Activated CD8-positive, alpha-beta T cell treated with anti-CD3 and anti-CD28 coated beads, Interleukin-2, amount 10 ng/mL, durations not matched to agents 7 days and 5 days (primary cell): ENCODE measurements at regions not wholly inside any gene's neighbourhood (a gene's known extent, or its start where the extent isn't known, plus 50 kb on each side); places are given as distances from the start of the nearest gene placed in this dataset.

Experiments used
- ATAC-seq: fragments of 150-1000 bp; cut with Tn5 transposase; one replicate; pipeline ENCODE4 v1.10.0; 2021; ENCODE audit warnings: moderate library complexity
- CTCF ChIA-PET: fragments of 350-600 bp; sonication (Branson Sonifier 250); formaldehyde crosslinking; loops from one replicate; lab custom pipeline; 2021; ENCODE audit warnings: antibody characterized with exemption; lab: Charles Lee
- POLR2A ChIA-PET: fragments of 350-600 bp; sonication (Branson Sonifier 250); formaldehyde crosslinking; loops from one replicate; lab custom pipeline; 2021; ENCODE audit warnings: antibody characterized with exemption; lab: Charles Lee
- DNase-seq: peaks from one replicate; pipeline ENCODE4 v3.0.0-alpha.2; 2020
- H3K27ac Mint-ChIP-seq: one replicate; pipeline ENCODE4 v1.8.0; 2021; ENCODE audit warnings: mild to moderate bottlenecking, mixed read lengths
- H3K27me3 Mint-ChIP-seq: one replicate; pipeline ENCODE4 v1.8.0; 2021; ENCODE audit warnings: low read depth, mixed read lengths
- H3K36me3 Mint-ChIP-seq: one replicate; pipeline ENCODE4 v1.8.0; 2021; ENCODE audit warnings: low read depth, mixed read lengths
- H3K4me1 Mint-ChIP-seq: one replicate; pipeline ENCODE4 v1.8.0; 2021; ENCODE audit warnings: low read depth, mixed read lengths
- H3K4me3 Mint-ChIP-seq: one replicate; pipeline ENCODE4 v1.8.0; 2021; ENCODE audit warnings: mild to moderate bottlenecking, mixed read lengths
- H3K9me3 Mint-ChIP-seq: one replicate; pipeline ENCODE4 v1.8.0; 2022; ENCODE audit warnings: mixed read lengths; ENCODE audit not compliant: insufficient read depth

GRCh38 chr16:86134802-86135461 is 236.0 kb downstream of the IRF8 start:
- Mint-ChIP-seq H3K4me3 (no peak overlapping the region), H3K4me1 (no peaks in the 10 kb centered on the region), H3K36me3 (no peaks in the 10 kb centered on the region), H3K27ac (no peak overlapping the region), H3K27me3 (peaks cover 2% of the 10 kb centered on the region), H3K9me3 (no peaks in the 10 kb centered on the region)
- DNase-seq (no peak), ATAC-seq (no peak)
- POLR2A ChIA-PET: no interaction called here
- CTCF ChIA-PET: no interaction called here

GRCh38 chr16:86137359-86137758 is 238.4 kb downstream of the IRF8 start:
- Mint-ChIP-seq H3K36me3 (no peaks in the 10 kb centered on the region), H3K4me3 (no peak overlapping the region), H3K27me3 (peaks cover 4% of the 10 kb centered on the region), H3K4me1 (no peaks in the 10 kb centered on the region), H3K27ac (no peak overlapping the region), H3K9me3 (no peaks in the 10 kb centered on the region)
- DNase-seq (no peak), ATAC-seq (no peak)
- ChIA-PET POLR2A (no interaction called here), CTCF (no interaction called here)

- Mint-ChIP-seq H3K9me3 (no peaks in the 10 kb centered on the region), H3K27ac (no peak overlapping the region), H3K36me3 (no peaks in the 10 kb centered on the region), H3K27me3 (peaks cover 4% of the 10 kb centered on the region), H3K4me1 (no peaks in the 10 kb centered on the region), H3K4me3 (no peak overlapping the region)
- no peak for DNase-seq
- ATAC-seq: no peak
- ChIA-PET CTCF (no interaction called here), POLR2A (no interaction called here)
These were observed 239.4 kb downstream of the IRF8 start for GRCh38 chr16:86138121-86139085.

DNA sequence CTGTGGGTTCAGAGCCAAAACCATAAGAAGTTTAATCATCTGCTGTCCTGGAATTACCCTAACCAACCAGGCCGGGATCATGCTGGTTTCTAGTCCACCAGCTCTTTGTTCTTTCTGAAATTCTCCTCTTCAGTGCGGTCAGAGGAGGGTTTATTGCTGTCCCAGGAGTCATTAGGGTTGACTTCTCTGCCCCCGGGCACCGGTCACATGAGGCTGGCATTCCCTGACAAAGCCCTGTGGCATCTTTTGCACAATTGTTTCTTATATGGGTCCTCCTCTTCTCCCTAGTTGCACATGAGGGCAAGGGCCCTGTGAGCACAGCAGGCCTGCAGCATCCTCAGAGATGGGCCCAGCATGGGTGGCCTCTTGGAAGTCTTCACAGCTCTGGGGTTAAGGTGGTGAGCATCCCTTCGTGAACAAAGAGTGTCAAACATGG is 243.9 kb downstream of the IRF8 start:
- Mint-ChIP-seq H3K4me1 (no peaks in the 10 kb centered on the region), H3K36me3 (no peaks in the 10 kb centered on the region)
- no peak for ATAC-seq

DNA sequence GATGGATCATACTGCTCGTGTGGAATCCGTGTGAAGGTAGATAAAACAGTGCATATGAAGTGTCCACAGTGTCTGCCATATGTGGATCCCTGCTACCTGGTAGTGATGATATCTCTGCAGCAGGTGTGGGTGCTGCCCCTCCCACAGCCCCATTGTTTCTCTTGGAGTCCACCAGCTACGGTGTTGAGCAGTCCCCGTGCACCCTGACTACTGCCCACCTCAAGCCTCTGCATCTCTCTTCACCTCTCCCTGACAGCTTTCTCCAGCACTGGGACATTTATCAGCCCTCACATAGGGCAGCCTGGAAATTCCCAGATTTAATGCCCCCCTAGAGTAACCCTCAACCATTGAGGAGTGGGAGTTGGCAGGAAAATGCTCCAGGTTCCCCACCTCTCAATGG is 244.7 kb downstream of the IRF8 start:
- CTCF ChIA-PET: no interaction called here
- no peak for ATAC-seq

More for the DNA sequence above, 243.9 kb downstream of the IRF8 start:
- Mint-ChIP-seq H3K9me3 (no peaks in the 10 kb centered on the region), H3K27ac (no peak overlapping the region), H3K4me3 (no peak overlapping the region), H3K27me3 (peaks cover 7% of the 10 kb centered on the region)
- ChIA-PET CTCF (no interaction called here), POLR2A (no interaction called here)
- DNase-seq: no peak

GRCh38 chr16:86145669-86146068 is 246.7 kb downstream of the IRF8 start:
- ATAC-seq (no peak), DNase-seq (no peak)
- Mint-ChIP-seq H3K27me3 (peaks cover 7% of the 10 kb centered on the region), H3K36me3 (no peaks in the 10 kb centered on the region), H3K27ac (no peak overlapping the region), H3K9me3 (no peaks in the 10 kb centered on the region), H3K4me3 (no peak overlapping the region), H3K4me1 (no peaks in the 10 kb centered on the region)
- ChIA-PET POLR2A (no interaction called here), CTCF (no interaction called here)

More for the DNA sequence above, 244.7 kb downstream of the IRF8 start:
- Mint-ChIP-seq H3K27me3 (peaks cover 7% of the 10 kb centered on the region), H3K4me3 (no peak overlapping the region), H3K4me1 (no peaks in the 10 kb centered on the region), H3K9me3 (no peaks in the 10 kb centered on the region), H3K36me3 (no peaks in the 10 kb centered on the region), H3K27ac (no peak overlapping the region)
- POLR2A ChIA-PET: no interaction called here
- no peak for DNase-seq

- Mint-ChIP-seq H3K9me3 (no peaks in the 10 kb centered on the region), H3K4me3 (no peak overlapping the region), H3K27ac (no peak overlapping the region), H3K36me3 (no peaks in the 10 kb centered on the region), H3K27me3 (peaks cover 5% of the 10 kb centered on the region), H3K4me1 (no peaks in the 10 kb centered on the region)
- POLR2A ChIA-PET: no interaction called here
- ATAC-seq: no peak
- no peak for DNase-seq
- CTCF ChIA-PET: no interaction called here
These were observed 251.8 kb downstream of the IRF8 start for GRCh38 chr16:86150641-86151238.

DNA sequence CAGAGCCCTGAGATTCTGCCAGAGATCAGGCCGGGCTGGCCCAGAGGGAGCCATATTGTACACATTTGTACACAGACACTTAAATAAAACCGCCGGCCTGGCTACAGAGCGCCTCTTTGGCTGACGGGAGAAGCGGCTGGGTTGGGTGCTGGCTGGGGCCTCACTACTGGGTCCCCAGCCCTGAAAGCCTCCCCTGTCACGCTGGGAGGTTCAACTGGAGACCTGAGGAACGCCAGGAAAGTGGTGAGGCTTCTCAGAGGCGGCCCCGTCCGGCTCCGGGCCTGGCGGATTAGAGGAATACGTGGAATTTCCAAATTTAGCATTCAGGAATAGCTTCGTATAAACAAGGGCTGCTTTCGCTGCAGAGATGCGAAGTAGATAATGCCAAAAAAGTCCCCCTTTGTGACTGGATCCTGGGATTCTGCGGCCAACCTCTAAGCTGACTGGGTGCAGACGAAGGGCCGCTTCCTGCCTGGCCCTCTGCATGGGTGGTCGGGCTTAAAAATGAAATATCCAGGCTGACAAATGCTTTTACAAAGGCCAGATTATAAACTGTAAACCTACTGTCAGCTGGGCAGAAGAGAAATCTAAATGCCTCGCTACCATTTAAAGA is 252.4 kb downstream of the IRF8 start:
- H3K4me1 Mint-ChIP-seq: no peaks in the 10 kb centered on the region
- CTCF ChIA-PET: no interaction called here
- H3K36me3 Mint-ChIP-seq: no peaks in the 10 kb centered on the region
- no peak for DNase-seq
- H3K4me3 Mint-ChIP-seq: no peak overlapping the region
- H3K27ac Mint-ChIP-seq: no peak overlapping the region
- H3K9me3 Mint-ChIP-seq: no peaks in the 10 kb centered on the region
- ATAC-seq: no peak
- POLR2A ChIA-PET: no interaction called here
- H3K27me3 Mint-ChIP-seq: peaks cover 5% of the 10 kb centered on the region

DNA sequence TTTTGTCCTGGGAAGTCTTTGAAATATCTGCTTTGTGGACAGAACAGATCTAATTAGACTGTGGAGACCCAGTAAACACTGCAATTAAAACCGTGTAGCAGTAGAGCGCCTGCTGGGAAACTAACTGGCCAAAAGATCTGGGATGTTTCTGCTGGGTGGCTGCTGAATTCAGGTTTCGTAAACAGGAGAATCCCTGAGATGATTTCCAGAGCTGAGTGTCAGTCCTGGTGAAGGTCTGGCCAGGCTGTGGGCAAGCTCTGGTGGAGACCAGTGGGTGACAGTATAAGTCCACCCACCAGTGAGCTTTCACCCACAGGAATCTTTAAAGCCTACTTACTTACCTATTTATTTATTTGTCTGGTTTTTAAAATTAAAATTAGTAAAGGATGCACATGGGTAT is 257.2 kb downstream of the IRF8 start:
- Mint-ChIP-seq H3K27ac (no peak overlapping the region), H3K4me1 (peaks cover 4% of the 10 kb centered on the region), H3K36me3 (peaks cover 4% of the 10 kb centered on the region), H3K27me3 (peaks cover 5% of the 10 kb centered on the region), H3K9me3 (no peaks in the 10 kb centered on the region), H3K4me3 (no peak overlapping the region)
- CTCF ChIA-PET: no interaction called here
- ATAC-seq: no peak
- DNase-seq: no peak
- POLR2A ChIA-PET: no interaction called here

DNA sequence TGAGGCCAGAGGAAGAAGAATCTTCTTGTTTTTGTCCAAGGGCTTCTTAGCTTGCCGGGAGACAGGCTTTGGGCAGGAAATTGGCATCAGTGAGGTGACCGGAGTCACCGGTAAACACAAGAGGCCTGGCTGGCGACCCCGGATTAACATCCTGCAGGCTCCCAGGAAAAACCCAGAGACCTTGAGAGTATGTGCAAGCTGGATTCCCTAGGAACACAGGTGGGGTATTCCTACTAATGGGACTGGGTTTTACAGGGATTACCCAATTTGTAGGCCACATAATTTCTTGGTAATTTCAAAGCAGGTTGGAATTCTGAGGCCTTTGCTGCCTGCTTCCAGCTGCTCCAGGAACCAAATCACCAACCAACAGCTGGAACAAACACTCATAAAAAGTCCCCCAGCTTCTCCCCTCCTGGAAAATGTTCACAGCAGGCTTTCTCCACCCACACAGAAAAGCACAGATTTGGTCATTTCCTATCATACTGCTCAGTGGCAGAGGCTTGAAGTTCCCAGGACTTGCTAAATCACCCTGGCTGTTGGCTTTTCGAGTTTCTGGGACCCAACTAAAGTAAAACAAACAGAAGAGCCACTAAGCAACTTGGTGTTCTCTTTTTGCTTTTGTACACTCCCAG is 258.8 kb downstream of the IRF8 start:
- POLR2A ChIA-PET: no interaction called here
- peaks cover 5% of the 10 kb centered on the region for H3K27me3 Mint-ChIP-seq
- no peaks in the 10 kb centered on the region for H3K9me3 Mint-ChIP-seq
- H3K27ac Mint-ChIP-seq: no peak overlapping the region
- H3K4me3 Mint-ChIP-seq: no peak overlapping the region
- ATAC-seq: no peak
- DNase-seq: no peak
- H3K4me1 Mint-ChIP-seq: peaks cover 4% of the 10 kb centered on the region
- CTCF ChIA-PET: no interaction called here
- peaks cover 4% of the 10 kb centered on the region for H3K36me3 Mint-ChIP-seq

- H3K27ac Mint-ChIP-seq: no peak overlapping the region
- DNase-seq (no peak), ATAC-seq (no peak)
- peaks cover 4% of the 10 kb centered on the region for H3K4me1 Mint-ChIP-seq
- H3K36me3 Mint-ChIP-seq: peaks cover 4% of the 10 kb centered on the region
- no peak overlapping the region for H3K4me3 Mint-ChIP-seq
- peaks cover 5% of the 10 kb centered on the region for H3K27me3 Mint-ChIP-seq
- ChIA-PET POLR2A (no interaction called here), CTCF (no interaction called here)
- peaks cover 2% of the 10 kb centered on the region for H3K9me3 Mint-ChIP-seq
These were observed 259.9 kb downstream of the IRF8 start for GRCh38 chr16:86158688-86159360.
